AG09309 (cell line): ENCODE measurements at regions not wholly inside any gene's neighbourhood (a gene's known extent, or its start where the extent isn't known, plus 50 kb on each side); places are given as distances from the start of the nearest gene placed in this dataset.

Source experiments
- DNase-seq: peaks from one replicate; pipeline ENCODE4 v3.0.0-alpha.2; 2010; ENCODE audit warnings: low read depth
- H3K4me3 ChIP-seq: 2 replicates; pipeline ENCODE4 v1.5.1; 2011; ENCODE audit warnings: mild to moderate bottlenecking, low read depth, low read length, moderate library complexity; ENCODE audit not compliant: control insufficient read depth
- TF ChIP-seq, protein P1 (sequence below): IDR thresholded peaks from 2 replicates; pipeline ENCODE4 v1.5.1; 2011; ENCODE audit warnings: mild to moderate bottlenecking, low read depth, low read length, inconsistent platforms; ENCODE audit not compliant: insufficient read depth, control insufficient read depth; ENCODE audit errors: missing control alignments

DNA sequence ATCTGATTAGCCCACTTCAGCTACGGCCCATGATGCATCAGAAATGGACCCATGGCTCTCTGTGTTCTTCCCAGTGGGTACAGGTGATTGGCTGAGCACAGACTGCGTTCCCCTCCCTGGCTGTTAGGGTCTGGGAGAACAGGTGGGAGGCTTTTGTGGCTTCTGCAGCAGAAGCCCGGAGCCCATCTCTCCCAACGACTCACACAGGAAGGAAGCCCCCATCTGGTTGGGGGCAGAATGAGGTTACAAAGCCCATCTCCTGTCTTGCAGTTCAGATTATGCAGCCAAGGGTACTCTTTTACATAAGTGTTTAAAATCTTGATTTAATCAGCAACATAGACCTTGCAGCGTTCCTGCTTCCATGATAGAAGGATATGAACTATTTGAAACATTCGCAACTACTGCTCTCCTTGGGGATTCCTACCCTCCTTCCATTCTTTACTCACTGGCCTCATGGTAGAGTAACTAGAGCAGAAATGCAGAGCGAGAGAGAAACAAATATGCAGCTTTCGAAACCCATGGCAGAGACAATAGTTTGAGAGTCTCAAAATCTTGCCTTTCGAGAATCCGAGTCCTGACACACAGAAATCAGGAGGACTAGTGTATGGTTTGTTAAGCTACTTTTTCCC lies 291.3 kb downstream of the TLE3 start:
- TF ChIP-seq, protein P1, sequence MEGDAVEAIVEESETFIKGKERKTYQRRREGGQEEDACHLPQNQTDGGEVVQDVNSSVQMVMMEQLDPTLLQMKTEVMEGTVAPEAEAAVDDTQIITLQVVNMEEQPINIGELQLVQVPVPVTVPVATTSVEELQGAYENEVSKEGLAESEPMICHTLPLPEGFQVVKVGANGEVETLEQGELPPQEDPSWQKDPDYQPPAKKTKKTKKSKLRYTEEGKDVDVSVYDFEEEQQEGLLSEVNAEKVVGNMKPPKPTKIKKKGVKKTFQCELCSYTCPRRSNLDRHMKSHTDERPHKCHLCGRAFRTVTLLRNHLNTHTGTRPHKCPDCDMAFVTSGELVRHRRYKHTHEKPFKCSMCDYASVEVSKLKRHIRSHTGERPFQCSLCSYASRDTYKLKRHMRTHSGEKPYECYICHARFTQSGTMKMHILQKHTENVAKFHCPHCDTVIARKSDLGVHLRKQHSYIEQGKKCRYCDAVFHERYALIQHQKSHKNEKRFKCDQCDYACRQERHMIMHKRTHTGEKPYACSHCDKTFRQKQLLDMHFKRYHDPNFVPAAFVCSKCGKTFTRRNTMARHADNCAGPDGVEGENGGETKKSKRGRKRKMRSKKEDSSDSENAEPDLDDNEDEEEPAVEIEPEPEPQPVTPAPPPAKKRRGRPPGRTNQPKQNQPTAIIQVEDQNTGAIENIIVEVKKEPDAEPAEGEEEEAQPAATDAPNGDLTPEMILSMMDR, result no peak
- H3K4me3 ChIP-seq, result no peak overlapping the region
- DNase-seq, result no peak

- no peak for DNase-seq
- TF ChIP-seq, protein P1, result no peak
- H3K4me3 ChIP-seq, result no peak overlapping the region
Measured at GRCh38 chr15:69807721-69808120, 290.0 kb downstream of the TLE3 start.

DNA sequence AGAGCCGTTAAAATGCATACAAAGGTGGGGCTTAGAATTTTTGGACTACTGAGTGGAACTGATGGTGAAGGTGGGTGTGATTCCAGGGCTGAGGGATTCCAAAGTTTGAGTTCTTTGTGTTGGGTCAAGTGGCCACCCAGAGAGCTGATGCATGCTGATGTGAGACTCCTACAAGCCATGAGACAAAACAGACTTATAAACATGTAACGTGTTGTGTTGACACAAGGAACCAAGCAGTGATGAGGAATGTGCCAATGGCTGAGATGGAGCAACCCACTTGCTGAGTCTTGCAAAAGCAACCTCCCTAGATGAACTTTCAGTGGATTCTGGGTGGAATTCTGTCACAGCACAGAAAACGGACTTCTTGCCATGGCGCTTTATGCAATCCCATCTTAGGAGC lies 289.0 kb downstream of the TLE3 start:
- DNase-seq, result peak; percentile 14
- no peak overlapping the region for H3K4me3 ChIP-seq
- TF ChIP-seq, protein P1, result no peak

DNA sequence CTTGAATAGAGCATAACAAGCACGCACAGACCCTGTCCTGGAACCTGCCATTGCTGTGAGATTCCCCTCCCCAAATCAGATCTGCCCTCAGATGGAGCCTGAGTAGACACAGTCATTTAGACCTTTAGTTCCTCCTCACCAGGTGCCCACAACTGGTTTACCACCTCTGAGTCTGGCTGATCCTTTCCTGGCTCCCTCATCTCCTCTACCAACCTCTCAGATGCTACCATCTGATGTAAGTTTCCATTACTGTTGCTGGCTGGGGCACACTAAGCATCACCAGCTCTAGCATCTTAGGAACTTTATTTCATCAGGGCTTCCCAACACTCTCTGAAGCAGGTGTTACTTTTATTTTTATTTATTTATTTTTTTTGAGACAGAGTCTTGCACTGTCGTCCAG lies 288.3 kb downstream of the TLE3 start:
- DNase-seq, result no peak
- no peak overlapping the region for H3K4me3 ChIP-seq
- TF ChIP-seq, protein P1, result no peak

- DNase-seq, result no peak
- H3K4me3 ChIP-seq, result no peak overlapping the region
- TF ChIP-seq, protein P1, result no peak
Measured at GRCh38 chr15:69810431-69811354, 287.0 kb downstream of the TLE3 start.

DNA sequence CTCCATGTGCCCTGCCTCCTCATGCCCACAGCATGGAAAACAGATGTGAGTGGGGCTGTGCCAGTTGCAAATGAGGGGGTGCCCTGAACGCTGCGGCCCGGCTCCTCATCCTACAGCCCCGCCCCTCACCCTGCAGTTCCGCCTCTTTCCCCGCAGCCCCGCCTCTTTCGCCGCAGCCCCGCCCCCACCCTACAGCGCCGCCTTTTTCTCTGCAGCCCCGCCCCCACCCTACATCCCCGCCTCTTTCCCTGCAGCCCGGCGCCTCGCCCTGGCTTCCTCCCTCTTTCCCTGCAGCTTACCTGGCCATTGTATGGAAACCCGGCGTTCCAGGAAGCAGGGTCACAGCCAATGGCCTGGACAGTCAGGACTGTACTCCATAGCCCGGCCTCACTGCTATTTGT lies 284.9 kb downstream of the TLE3 start:
- no peak for DNase-seq
- TF ChIP-seq, protein P1, result no peak
- H3K4me3 ChIP-seq, result no peak overlapping the region
